ENCODE measurements at regions not wholly inside any gene's neighbourhood (a gene's known extent, or its start where the extent isn't known, plus 50 kb on each side); places are given as distances from the start of the nearest gene placed in this dataset.

- Mint-ChIP-seq H3K9me3 (peaks cover 0 to 2% of the 10 kb centered on the region in 2 experiments; a peak in 1 of 5 replicates), H3K4me3 (no peak overlapping the region), H3K36me3 (ENCODE audit: insufficient read depth in 1 of 3, low read depth in 3 of 3) (no peaks in the 10 kb centered on the region), H3K27ac (no peak overlapping the region; a peak in 1 of 7 replicates), H3K4me1 (peaks cover 8 to 9% of the 10 kb centered on the region in 2 experiments), H3K27me3 (ENCODE audit: low read depth) (no peaks in the 10 kb centered on the region)
- no peak overlapping the region for H2BK15ac ChIP-seq (ENCODE audit: low read depth, low read length)
- no peak overlapping the region for H2BK20ac ChIP-seq (ENCODE audit: low read depth, low read length, poor library complexity, severe bottlenecking)
- no peaks in the 10 kb centered on the region for H3K23me2 ChIP-seq (ENCODE audit: insufficient read length, low read depth, low read length, poor library complexity, severe bottlenecking)
- no peaks in the 10 kb centered on the region for H3K27me3 ChIP-seq (ENCODE audit: insufficient read depth, low read length)
- no peaks in the 10 kb centered on the region for H4K20me1 ChIP-seq (ENCODE audit: control insufficient read depth, insufficient read depth, insufficient read length)
- H3T11ph ChIP-seq (ENCODE audit: low read length), result no peak overlapping the region
- no peak overlapping the region for H3K14ac ChIP-seq (ENCODE audit: insufficient read depth, low read length)
- no peaks in the 10 kb centered on the region for H3K9me3 ChIP-seq (ENCODE audit: control insufficient read depth, low read depth, low read length)
- H2BK12ac ChIP-seq (ENCODE audit: insufficient read length, low read depth, low read length), result no peak overlapping the region
- no peaks in the 10 kb centered on the region for H3K79me2 ChIP-seq (ENCODE audit: insufficient read depth, low read length)
- no peaks in the 10 kb centered on the region for H3K79me1 ChIP-seq (ENCODE audit: insufficient read depth, low read depth, low read length, poor library complexity, severe bottlenecking)
- no peak overlapping the region for H2BK120ac ChIP-seq (ENCODE audit: low read depth, low read length, poor library complexity, severe bottlenecking)
- no peak overlapping the region for H4K8ac ChIP-seq (replicated peaks; ENCODE audit: insufficient read length, low read depth, low read length)
- H3K18ac ChIP-seq (ENCODE audit: insufficient read length, low read depth, low read length), result no peak overlapping the region
- no peak overlapping the region for H2AFZ ChIP-seq (ENCODE audit: low read length)
- no peak overlapping the region for H3K23ac ChIP-seq (ENCODE audit: insufficient read length, low read depth, low read length)
- H2AK5ac ChIP-seq (ENCODE audit: insufficient read length, low read length), result no peak overlapping the region
- no peak overlapping the region for H3K4me2 ChIP-seq (ENCODE audit: insufficient read depth, insufficient read length, low read length)
- no CpG with 5 or more reads among the region's 1 CpG for WGBS (ENCODE audit: extremely low coverage, insufficient read length, low lambda C conversion rate)
- H3K4ac ChIP-seq (ENCODE audit: low read depth, low read length), result no peak overlapping the region
- no peak for DNase-seq
- no peak for TF ChIP-seq CTCF (conservative IDR thresholded peaks at IDR 0.05)
- H4K91ac ChIP-seq (ENCODE audit: insufficient read length, low read depth, low read length), result no peak overlapping the region
- no peaks in the 10 kb centered on the region for H3K4me1 ChIP-seq (ENCODE audit: insufficient read depth, low read length)
- H3K9ac ChIP-seq (ENCODE audit: extremely low read depth, insufficient read length, low read length), result no peak overlapping the region
- no peak overlapping the region for H3K27ac ChIP-seq (ENCODE audit: insufficient read length, low read depth, low read length)
- H3K56ac ChIP-seq (ENCODE audit: insufficient read length, low read depth, low read length), result no peak overlapping the region
- no peak overlapping the region for H2BK5ac ChIP-seq (ENCODE audit: insufficient read length, low read length)
- no peak overlapping the region for H4K5ac ChIP-seq (ENCODE audit: insufficient read length, low read depth, low read length)
Observed at GRCh38 chr4:116469582-116469981, 615.8 kb downstream of the TRAM1L1 start.
